IPS-NIHi11 (cell line): ENCODE measurements at regions not wholly inside any gene's neighbourhood (a gene's known extent, or its start where the extent isn't known, plus 50 kb on each side); places are given as distances from the start of the nearest gene placed in this dataset.
A peak's percentile ranks its signal among the peaks of the same experiment; 100 is the strongest.

Source experiments
- DNase-seq: peaks from one replicate; pipeline ENCODE4 v3.0.0; 2012; ENCODE audit warnings: mixed read lengths, low spot score

DNA sequence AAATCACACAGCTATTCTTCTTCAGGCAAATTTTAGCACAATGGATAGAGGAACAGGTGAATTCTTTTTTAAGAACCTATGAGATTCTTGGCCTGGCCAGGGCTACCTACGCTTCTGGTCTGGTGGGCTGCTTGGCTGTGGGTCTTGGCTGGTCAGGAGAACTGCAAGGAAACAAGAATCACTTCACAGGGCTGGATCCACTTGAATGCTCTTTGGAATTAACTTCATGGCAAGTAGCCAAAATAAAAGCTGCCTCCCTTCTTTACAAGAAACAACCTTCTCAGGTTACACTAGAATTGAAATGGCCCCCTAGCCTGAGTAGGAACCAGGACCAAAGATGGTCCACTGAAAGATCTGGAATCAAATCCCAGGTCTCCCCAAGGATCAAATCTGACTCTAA, 519.1 kb downstream of the IQCM start:
- peak; percentile 25 for DNase-seq

DNA sequence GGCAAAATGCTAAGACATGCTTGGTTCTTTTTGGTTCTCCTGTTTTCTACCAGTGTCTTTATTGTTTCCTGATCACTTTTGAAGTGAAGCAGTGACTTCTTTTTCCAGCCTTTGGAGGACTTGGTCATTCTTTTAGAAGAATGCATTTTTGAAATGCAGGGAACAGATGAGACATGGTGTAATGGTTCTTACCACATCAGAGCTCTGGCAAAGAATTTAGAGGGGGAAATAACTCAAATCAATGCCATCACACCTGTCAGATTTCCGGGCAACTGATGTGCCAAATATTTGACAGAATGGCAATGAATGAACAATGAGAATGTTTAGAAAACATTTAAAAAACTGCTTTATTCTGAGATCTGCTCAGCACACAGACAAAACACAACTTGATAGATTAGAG, 519.6 kb downstream of the IQCM start:
- DNase-seq: no peak

- DNase-seq: no peak
Observed at GRCh38 chr4:149294601-149295000, 521.0 kb downstream of the IQCM start.

DNA sequence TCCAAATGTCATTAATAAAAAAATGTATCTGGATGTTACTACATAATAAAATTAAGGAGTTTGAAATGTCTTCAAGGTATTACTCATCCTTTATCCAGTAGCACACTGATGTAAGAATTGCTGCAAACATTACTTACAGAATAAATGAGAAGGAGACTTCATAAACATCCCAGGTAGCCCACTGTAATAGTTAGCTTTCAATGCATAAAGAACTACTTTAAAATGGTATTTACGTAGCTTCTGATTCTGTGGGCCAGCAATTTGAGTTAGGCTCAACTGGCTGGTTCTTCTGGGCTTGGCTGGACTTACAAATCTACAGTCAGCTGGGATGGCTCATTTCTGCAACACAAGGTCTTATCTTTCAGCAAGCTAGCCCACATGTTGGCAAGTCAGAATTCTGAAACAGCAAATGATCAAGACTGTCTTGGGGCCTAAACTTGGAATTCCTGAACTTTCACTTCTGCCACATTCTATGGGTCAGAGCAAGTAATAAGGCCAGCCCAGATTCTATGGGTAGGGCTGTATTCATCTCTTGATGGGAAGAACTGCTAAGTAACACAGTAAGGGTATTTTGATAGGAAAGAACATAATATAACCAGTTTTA, 522.5 kb downstream of the IQCM start:
- DNase-seq: no peak

GRCh38 chr4:149292425-149293007, 523.1 kb downstream of the IQCM start:
- no peak for DNase-seq

- DNase-seq: no peak
Observed at GRCh38 chr4:149291463-149291862, 524.2 kb downstream of the IQCM start.

DNA sequence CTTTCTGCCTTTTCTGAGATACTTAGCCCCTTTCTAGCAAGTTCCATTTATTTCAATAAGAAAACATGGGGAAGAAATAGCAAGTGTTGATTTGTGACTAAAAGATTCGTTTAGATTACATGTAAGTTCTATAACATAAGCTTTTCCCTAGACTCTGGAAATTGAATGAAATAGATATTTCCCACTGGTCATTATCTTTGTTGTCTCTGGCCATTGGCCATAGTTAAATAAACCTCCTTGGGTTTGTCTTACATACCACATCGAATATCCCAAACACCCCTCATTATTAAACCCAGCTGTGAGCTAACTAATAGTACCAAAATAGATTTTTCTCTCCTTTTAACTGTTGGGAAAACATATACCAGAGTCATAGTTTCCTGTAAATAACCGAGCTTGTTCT, 534.8 kb downstream of the IQCM start:
- no peak for DNase-seq

DNA sequence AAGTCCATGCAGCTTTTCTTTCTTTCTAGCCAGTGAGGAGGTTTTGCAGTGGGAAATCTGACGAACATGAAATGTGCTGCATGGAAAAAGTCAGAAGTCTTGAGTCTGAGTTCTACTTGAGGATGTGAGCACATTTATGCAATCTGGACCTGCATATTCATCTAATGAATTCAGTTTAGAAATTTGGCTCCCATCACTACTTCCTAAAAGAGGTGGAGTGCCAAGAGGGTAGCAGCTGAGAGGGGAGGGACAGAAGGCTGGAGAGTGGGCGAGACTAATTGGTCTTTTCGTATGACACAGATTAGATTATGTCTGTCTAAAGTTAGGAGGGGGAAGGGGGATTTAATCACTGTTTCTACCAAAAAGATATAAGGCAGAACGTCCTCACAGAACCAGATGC, 535.9 kb downstream of the IQCM start:
- no peak for DNase-seq

- no peak for DNase-seq
Observed at GRCh38 chr4:149279331-149279730, 536.3 kb downstream of the IQCM start.

GRCh38 chr4:149277705-149278104, 537.9 kb downstream of the IQCM start:
- DNase-seq: no peak

GRCh38 chr4:149269835-149270234, 545.8 kb downstream of the IQCM start:
- no peak for DNase-seq

GRCh38 chr4:149266301-149266700, 549.3 kb downstream of the IQCM start:
- DNase-seq: no peak

GRCh38 chr4:149265645-149266044, 550.0 kb downstream of the IQCM start:
- no peak for DNase-seq

DNA sequence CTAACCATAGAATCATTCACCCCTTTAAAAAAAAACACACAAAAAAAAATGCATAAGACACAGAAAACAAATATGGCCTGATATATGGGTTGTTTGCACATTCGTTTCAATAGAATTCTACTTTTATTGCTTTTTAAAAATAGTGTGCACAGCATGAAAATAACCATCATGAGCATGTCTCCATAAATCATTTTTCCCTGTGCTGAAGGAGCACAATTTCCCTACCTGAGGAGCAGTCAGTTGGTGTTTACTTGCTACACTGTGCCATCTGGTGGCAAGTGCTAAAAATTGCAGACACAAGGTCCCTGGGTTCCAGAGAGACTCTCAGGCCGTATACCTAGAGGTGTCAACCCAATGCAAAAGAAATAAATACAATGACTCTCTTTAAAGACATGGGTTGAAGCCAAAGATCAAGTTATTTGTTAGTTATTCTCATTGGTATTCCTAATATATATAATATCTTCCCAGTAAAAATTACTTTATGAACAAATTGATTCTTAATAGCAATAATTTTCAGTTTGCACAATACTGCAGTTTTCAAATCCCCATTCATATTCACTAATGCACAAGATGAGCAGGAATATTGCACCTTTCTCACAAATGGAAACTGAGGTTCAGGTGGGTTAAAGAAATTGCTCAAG, 551.4 kb downstream of the IQCM start:
- peak; percentile 66 for DNase-seq

GRCh38 chr4:149248191-149248764, 567.4 kb downstream of the IQCM start:
- no peak for DNase-seq

DNA sequence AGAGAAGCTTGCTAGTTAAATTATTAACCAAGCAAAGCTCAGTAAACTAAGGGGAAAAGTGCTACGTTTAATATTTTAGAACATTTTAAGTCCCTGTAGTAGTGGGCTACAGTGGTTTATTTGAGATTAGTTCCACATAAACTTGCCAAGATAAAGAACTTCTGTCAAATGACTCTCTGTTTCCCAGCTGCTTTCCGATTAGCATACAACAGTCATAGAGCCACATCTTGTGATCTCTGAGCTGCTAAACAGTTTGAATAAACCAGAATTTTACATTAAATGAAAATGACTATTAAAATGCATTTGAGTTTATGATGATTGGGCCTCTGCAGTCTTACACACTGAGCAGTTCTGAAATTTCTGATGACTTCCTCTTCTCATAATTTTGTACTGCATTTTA, 568.5 kb downstream of the IQCM start:
- no peak for DNase-seq

DNA sequence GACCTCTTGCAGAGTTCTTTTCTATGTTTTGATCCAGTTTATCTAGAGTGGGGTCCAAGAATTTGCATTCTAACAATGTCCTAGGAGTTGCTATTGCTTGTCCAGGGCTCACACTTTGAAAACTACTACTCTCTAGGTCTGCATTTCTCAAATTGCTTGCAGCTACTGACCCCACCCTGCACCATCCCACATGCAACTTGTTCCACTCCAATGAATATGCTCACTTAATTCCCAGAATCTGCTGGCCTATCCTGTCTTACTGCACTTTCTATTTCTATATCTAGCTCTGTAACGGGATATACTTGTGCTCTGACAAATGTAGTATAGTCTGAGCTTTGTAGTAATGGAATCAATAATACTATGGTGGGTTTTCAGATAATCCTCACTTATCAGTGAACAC, 570.3 kb downstream of the IQCM start:
- no peak for DNase-seq

DNA sequence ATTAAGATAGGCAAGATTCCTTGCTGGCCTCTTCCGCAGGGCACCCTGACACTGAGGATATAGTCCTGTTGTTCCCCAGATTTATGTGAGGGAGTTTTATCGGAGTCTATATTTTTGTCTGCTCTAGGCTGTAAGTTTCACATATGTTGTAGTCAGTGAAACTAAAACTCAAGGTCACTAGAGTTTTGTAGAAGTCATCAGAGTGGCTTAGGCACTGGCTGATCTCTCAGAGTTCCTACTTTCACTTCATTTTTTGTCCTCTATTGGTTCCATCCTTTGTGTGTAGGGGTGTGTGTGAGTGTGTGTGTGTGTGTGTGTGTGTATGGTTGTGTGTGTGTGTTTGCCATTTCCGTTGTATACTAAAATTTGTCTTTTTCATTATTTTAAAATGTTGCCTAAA, 577.5 kb downstream of the IQCM start:
- DNase-seq: no peak

GRCh38 chr4:149234798-149235197, 580.8 kb downstream of the IQCM start:
- DNase-seq: no peak

- no peak for DNase-seq
Observed at GRCh38 chr4:149223659-149224058, 592.0 kb downstream of the IQCM start.

DNA sequence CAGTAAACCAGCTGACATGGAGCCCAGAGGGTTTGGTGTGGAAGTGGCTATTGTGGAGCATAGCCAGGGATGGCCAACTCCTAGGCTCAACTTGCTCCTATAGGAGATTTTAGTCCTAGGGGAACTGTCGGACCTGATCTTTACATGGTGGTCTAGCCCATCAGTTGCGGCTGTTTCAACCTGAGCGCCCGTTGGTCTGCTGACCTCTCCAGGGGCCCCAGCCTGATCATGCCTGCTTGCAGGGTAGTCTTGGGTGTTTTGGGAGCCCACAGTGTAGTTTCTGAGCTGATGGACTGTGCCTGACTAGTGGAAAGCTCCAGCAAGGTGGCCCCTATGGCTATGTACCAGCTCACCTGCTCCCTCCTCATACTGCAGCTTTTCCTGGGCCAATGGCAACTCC, 597.0 kb downstream of the IQCM start:
- no peak for DNase-seq

DNA sequence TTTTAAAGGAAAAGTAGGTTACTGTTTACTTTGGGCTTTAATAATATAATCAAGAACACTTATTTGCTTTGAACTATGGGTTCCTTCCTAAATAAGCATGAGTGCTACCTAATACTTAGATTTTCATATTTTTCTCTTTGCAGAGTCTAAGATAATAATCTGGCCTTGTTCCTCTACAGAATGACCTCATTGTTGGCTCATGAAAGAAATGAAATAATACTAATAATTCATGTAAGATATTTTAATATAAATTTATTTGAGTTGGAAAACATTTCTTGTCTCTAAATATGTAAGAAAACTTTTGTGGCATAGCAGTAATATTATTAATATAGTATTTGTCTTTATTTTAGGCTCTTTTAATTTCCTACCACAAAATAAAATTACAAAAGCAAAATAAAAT, 601.3 kb downstream of the IQCM start:
- no peak for DNase-seq

DNA sequence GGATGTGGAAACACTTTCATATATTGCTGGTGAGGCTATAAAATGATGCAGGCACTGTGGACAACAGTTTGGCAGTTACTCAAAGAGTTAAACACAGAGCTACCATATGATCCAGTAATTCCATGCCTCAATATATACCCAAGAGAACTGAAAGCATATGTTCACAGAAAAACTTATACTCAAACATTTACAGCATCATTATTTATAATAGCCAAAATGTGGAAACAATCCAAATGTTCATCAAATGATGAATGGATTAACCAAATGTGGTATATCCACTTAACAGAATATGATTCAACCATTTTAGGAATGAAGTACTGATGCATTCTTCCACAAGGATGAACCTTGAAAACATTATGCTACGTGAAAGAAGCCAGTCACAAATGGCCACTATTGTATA, 603.8 kb downstream of the IQCM start:
- DNase-seq: no peak
